Naive thymus-derived CD8-positive, alpha-beta T cell (primary cell): ENCODE measurements at regions not wholly inside any gene's neighbourhood (a gene's known extent, or its start where the extent isn't known, plus 50 kb on each side); places are given as distances from the start of the nearest gene placed in this dataset.

ENCODE experiments used
- ATAC-seq, 2 donors: fragments of 150-1000 bp; cut with Tn5 transposase in 1 of 2; sonication (Bioruptor Pico), chemical (Tn5 transposase) in 1 of 2; 1 replicate in 1 of 2; 2 replicates in 1 of 2; pipeline ENCODE4 v1.10.0; 2021; ENCODE audit warnings: mild to moderate bottlenecking in 2 of 2, moderate library complexity in 2 of 2
- POLR2A ChIA-PET: fragments of 350-600 bp; sonication (Branson Sonifier 250); formaldehyde crosslinking; loops from one replicate; lab custom pipeline; 2021; ENCODE audit warnings: antibody characterized with exemption; lab: Charles Lee
- DNase-seq, 10 donors: peaks; one replicate each; pipeline versions ENCODE4 v3.0.0 to v3.0.0-alpha.2; 2020 to 2022
- H3K27ac Mint-ChIP-seq, 10 donors: one replicate each; pipeline ENCODE4 v1.8.0; 2020 to 2022; ENCODE audit warnings: mild to moderate bottlenecking in 10 of 10, mixed read lengths in 10 of 10, moderate library complexity in 4 of 10, inconsistent platforms in 1 of 10
- H3K27me3 Mint-ChIP-seq, 5 donors: one replicate each; pipeline ENCODE4 v1.8.0; 2021 to 2022; ENCODE audit warnings: mixed read lengths in 5 of 5
- H3K36me3 Mint-ChIP-seq, 3 donors: one replicate each; pipeline ENCODE4 v1.8.0; 2020 to 2022; ENCODE audit warnings: mixed read lengths in 3 of 3, mild to moderate bottlenecking in 2 of 3, inconsistent platforms in 1 of 3
- H3K4me1 Mint-ChIP-seq, 4 donors: one replicate each; pipeline ENCODE4 v1.8.0; 2021 to 2022; ENCODE audit warnings: mixed read lengths in 4 of 4
- H3K4me3 Mint-ChIP-seq, 10 donors: one replicate each; pipeline ENCODE4 v1.8.0; 2020 to 2022; ENCODE audit warnings: mild to moderate bottlenecking in 10 of 10, mixed read lengths in 10 of 10, moderate library complexity in 6 of 10, inconsistent platforms in 1 of 10
- H3K9me3 Mint-ChIP-seq, 9 donors: one replicate each; pipeline ENCODE4 v1.8.0; 2020 to 2022; ENCODE audit warnings: mixed read lengths in 9 of 9, mild to moderate bottlenecking in 3 of 9, inconsistent platforms in 1 of 9, moderate library complexity in 1 of 9

DNA sequence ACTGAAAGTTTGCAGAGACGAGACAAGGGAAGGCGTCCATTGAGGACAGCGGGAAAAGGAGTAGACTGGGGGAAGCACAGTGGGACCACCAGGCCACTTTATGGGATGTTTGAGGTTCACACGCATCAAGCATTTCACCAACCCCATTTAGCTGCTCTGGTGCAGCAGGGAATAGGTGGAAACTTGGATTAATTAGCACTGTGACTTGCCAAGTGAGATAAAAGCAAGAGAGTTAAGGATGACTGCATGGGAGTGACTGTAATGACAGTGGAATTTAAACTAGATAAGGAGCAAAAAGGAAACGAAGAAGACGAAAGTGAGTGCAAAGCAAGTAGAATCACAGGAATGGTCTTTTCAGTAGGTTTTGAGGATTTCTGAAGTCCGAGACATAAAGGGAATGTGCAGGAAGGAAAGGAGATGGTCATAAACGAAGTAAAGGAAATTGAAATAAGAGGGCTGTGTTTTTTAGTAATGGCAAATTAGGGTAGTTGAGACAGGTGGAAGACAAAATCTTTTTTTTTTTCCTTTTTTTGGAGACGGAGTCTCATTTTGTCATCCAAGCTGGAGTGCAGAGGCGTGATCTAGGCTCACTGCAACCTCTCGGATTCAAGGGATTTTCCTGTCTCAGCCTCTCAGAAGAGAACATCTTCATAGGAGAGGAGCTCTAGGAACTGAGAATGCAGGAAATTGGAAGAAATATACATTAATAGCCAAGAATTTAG lies 119.0 kb upstream of the MAP9 start:
- no peak for DNase-seq
- no peaks in the 10 kb centered on the region for H3K4me1 Mint-ChIP-seq
- no peak overlapping the region for H3K27ac Mint-ChIP-seq
- H3K9me3 Mint-ChIP-seq: peaks cover 0 to 2% (median 0%) of the 10 kb centered on the region in 9 donors
- H3K4me3 Mint-ChIP-seq: no peak overlapping the region
- ATAC-seq: no peak
- POLR2A ChIA-PET: no interaction called here
- peaks cover 0 to 15% (median 5%) of the 10 kb centered on the region in 5 donors for H3K27me3 Mint-ChIP-seq
- H3K36me3 Mint-ChIP-seq: no peaks in the 10 kb centered on the region

DNA sequence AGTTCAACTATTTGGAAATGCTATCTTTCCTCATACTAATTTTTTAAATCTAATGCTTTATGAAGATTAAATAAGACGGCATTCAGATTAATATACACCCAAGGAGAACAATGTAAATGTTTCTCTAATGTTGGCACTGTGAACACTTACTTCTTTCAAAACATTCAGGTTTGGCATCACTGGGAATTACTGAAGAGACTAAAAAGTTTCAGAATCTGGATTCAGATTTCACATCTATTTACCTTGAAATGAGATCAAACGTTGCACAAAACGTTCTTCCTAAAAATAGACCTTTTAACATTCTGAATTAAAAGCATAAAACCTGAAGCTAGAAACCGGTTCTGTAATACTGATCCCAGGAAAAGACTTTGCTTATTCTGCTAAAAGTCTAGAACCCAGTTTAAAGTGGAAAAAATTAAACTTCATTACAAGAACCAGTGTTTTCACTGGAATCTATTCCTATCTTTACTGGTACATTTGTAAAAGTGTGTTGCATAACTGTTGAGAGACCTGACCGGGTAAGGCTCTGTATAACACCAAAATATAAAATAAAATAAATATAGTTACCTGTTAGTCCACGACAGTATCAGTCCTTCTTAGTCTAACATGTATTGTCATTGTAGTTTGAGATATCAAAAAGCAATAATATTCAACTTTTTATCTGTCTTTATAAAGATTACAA lies 117.4 kb upstream of the MAP9 start:
- no peak for ATAC-seq
- H3K36me3 Mint-ChIP-seq: no peaks in the 10 kb centered on the region
- POLR2A ChIA-PET: no interaction called here
- H3K27me3 Mint-ChIP-seq: peaks cover 0 to 15% (median 5%) of the 10 kb centered on the region in 5 donors
- H3K4me3 Mint-ChIP-seq: no peak overlapping the region
- H3K4me1 Mint-ChIP-seq: no peaks in the 10 kb centered on the region
- peaks cover 0 to 2% (median 0%) of the 10 kb centered on the region in 9 donors for H3K9me3 Mint-ChIP-seq
- DNase-seq: no peak
- no peak overlapping the region for H3K27ac Mint-ChIP-seq

DNA sequence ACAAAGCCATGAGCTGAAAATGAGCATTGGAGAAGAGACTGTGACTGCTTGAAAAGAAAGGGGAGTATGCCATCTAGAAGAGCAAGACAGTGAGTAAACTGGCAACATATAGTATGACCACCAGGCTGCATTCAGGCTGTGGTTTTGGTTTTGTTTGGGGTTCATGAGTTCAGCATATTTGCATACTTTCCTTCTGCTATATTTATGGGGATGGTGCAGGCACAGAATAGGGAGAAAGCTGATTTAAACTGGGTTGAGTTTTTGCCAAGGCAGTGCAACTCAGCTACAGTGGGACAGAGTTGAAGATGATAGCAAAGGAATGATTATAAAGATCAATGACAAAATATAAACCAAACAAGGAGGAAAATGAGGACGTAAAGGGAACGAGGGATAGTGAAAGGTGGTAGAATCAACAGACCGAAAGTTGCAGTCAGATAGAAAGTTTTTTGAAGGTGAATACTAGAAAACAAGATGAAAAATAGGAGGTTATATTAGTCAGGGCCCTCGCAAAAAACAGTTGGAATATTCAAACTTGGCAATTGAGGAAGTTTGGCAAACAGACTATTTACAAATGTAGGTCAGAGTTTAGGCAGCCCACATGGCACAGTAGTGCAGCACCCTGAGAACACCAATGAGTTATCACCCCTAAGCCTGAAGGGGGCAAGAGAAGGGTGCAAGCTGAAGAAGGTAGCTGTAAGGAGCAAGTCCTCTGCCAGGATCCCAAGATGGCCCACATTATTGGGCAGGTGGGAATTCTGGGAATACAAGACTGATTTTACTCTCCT lies 114.8 kb upstream of the MAP9 start:
- H3K9me3 Mint-ChIP-seq: peaks cover 0 to 2% (median 0%) of the 10 kb centered on the region in 9 donors
- H3K36me3 Mint-ChIP-seq: no peaks in the 10 kb centered on the region
- no peak overlapping the region for H3K27ac Mint-ChIP-seq
- H3K4me1 Mint-ChIP-seq: no peaks in the 10 kb centered on the region
- DNase-seq (no peak), ATAC-seq (no peak)
- peaks cover 0 to 15% (median 5%) of the 10 kb centered on the region in 5 donors for H3K27me3 Mint-ChIP-seq
- H3K4me3 Mint-ChIP-seq: no peak overlapping the region
- POLR2A ChIA-PET: no interaction called here

DNA sequence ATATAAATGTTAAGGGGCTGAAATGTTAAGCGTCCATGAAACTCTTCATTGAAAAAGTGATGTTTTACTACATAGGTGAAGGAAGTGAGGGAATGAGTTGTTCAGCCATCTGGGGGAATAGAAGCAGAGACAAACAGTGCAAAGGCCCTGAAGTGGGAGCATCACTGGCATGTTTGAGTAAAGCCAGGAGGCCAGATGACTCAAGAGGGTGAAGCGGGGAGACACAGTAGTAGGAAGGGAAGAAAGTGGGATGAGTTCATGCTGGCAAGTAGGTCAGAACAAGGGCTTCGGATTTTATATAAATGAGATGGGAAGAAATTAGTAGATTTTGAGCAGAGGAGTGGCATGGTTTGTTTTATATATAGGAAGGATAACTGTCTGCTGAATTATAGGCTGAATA lies 112.5 kb upstream of the MAP9 start:
- H3K27me3 Mint-ChIP-seq: peaks cover 0 to 8% (median 0%) of the 10 kb centered on the region in 5 donors
- POLR2A ChIA-PET: no interaction called here
- no peak for DNase-seq
- H3K4me1 Mint-ChIP-seq: no peaks in the 10 kb centered on the region
- no peak overlapping the region for H3K4me3 Mint-ChIP-seq
- H3K36me3 Mint-ChIP-seq: no peaks in the 10 kb centered on the region
- H3K9me3 Mint-ChIP-seq: no peaks in the 10 kb centered on the region
- H3K27ac Mint-ChIP-seq: no peak overlapping the region
- ATAC-seq: no peak

DNA sequence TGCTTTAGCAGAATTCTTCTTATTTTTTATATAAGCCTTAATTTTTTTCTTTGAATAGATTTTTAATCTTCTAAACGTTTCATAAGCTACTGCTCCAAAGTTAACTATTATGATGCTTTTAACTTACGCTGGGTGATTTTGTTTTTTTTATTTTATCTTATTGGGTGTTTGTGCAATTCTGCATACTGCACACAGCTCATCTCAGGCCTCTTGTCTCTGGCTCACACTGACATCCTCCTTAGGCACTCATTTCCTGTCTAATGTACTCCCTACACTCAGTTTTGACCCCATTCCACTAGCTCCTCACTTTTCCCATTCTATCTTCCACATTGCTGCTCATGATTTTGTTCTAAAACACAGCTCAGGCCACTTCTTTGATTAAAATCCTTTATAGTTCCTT lies 111.9 kb upstream of the MAP9 start:
- peaks cover 0 to 8% (median 2%) of the 10 kb centered on the region in 5 donors for H3K27me3 Mint-ChIP-seq
- DNase-seq (no peak), ATAC-seq (no peak)
- no peaks in the 10 kb centered on the region for H3K4me1 Mint-ChIP-seq
- POLR2A ChIA-PET: no interaction called here
- no peaks in the 10 kb centered on the region for H3K36me3 Mint-ChIP-seq
- H3K4me3 Mint-ChIP-seq: no peak overlapping the region
- H3K27ac Mint-ChIP-seq: no peak overlapping the region
- no peaks in the 10 kb centered on the region for H3K9me3 Mint-ChIP-seq

DNA sequence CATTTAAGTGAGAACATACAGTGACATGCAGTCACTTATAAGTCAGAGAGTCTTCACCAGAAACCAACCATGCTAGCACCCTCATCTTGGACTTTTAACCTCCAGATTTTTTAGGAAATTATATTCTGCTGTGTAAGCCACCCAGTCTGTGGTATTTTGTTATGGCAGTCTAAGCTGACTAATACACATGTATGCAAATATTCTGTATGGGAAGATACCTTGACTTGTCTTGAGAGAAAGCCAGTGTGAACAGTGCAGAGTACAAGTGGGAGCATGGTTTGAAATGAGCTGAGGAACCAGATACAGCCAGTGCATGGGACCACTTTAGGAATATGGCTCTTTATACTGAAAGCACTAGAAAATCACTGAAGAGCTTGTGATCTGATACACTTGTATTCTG lies 110.4 kb upstream of the MAP9 start:
- H3K4me3 Mint-ChIP-seq: no peak overlapping the region
- H3K9me3 Mint-ChIP-seq: no peaks in the 10 kb centered on the region
- no peaks in the 10 kb centered on the region for H3K36me3 Mint-ChIP-seq
- DNase-seq (no peak), ATAC-seq (no peak)
- peaks cover 0 to 8% (median 4%) of the 10 kb centered on the region in 5 donors for H3K27me3 Mint-ChIP-seq
- H3K27ac Mint-ChIP-seq: no peak overlapping the region
- no peaks in the 10 kb centered on the region for H3K4me1 Mint-ChIP-seq
- POLR2A ChIA-PET: no interaction called here

DNA sequence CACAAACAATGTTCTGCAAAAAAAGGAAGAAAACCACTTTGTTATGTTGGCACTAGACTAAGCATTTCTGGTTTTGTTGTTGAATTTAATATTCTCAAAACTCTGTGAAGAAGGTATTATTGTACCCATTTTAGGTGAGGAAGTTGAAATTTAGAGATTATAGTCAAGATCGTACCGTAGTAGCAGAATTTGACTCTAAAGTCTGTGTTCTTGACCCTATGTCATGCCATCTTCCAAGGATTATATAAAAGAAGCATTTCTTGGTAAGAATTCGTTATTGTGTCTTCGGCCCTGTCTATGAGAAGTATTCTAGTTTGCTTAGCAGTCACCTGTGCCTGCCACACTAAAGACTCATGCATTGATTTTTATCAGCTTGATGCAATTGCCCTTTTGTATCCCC lies 104.4 kb upstream of the MAP9 start:
- Mint-ChIP-seq H3K27ac (no peak overlapping the region), H3K9me3 (peaks cover 0 to 3% (median 0%) of the 10 kb centered on the region in 9 donors), H3K27me3 (peaks cover 0 to 4% (median 4%) of the 10 kb centered on the region in 5 donors), H3K4me1 (no peaks in the 10 kb centered on the region), H3K4me3 (no peak overlapping the region), H3K36me3 (no peaks in the 10 kb centered on the region)
- POLR2A ChIA-PET: interaction anchor here (0.6 kb wide), 1 partner anchor 895 kb away, joined by 3 read pairs; no protein-coding TSS in a partner anchor
- DNase-seq: no peak
- no peak for ATAC-seq

DNA sequence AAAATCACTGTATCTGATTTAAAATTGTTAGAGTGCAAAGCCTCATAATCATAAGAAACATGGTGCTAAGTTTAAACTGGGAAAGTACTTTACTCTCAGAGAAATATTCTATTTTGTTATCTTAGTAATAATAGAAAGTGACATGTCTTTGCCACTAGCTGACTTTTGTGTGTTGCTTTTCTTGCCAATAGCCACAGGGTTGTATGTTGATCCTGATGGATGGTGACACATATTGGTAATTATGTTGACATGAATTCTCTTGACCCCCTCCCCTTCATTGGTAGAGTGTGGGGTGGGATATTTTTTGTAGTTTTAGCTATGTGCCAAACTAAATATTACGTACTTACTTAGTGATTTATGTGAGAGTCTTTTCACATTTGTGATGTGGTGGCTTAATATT lies 103.1 kb upstream of the MAP9 start:
- Mint-ChIP-seq H3K27me3 (peaks cover 0 to 4% (median 3%) of the 10 kb centered on the region in 5 donors), H3K9me3 (peaks cover 0 to 3% (median 0%) of the 10 kb centered on the region in 9 donors), H3K36me3 (no peaks in the 10 kb centered on the region), H3K4me3 (no peak overlapping the region), H3K4me1 (no peaks in the 10 kb centered on the region), H3K27ac (no peak overlapping the region)
- no peak for DNase-seq
- no peak for ATAC-seq
- POLR2A ChIA-PET: no interaction called here

DNA sequence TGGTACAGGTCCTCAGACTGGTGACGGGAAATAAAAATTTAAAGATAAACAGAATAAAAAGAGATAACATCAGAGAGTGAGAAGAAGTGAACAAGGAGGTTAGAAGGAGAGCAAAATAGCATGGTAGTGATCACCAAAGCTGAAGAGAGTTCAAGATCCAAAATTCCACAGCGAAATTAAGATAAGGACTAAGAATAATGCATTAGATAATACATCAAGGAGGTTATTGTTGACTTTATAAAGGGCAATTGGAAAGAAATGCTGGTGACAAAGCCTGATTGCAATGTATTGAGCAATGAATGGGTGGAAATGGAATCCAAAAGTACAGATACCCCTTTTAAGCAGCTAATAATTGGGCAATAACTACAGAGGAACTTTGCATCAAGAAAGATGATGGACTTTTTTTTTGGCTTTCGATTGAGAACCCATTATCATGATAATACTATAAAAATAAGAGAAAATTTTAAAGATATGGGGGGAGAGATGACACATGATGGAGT lies 101.6 kb upstream of the MAP9 start:
- Mint-ChIP-seq H3K27ac (no peak overlapping the region), H3K36me3 (no peaks in the 10 kb centered on the region), H3K9me3 (peaks cover 0 to 3% (median 0%) of the 10 kb centered on the region in 9 donors), H3K27me3 (peaks cover 0 to 3% (median 0%) of the 10 kb centered on the region in 5 donors), H3K4me1 (no peaks in the 10 kb centered on the region), H3K4me3 (no peak overlapping the region)
- POLR2A ChIA-PET: no interaction called here
- ATAC-seq: no peak
- no peak for DNase-seq

DNA sequence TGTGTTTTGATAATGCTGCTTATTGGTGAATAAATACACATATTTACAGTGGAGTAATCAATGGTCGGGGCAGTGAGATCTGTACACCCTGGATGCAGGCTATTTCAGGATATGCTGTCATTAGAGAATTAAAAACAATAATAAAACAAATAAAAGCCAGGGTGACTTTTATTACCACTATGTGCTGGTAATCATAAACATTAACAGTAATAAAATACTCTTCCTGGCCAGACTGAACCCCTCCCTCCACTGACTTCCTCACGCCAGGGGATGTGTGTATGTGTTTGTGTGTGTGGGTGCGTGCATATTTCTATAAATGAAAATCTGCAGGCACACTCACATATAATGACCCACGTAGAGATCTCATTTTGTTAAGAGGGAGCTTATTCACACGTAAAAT lies 98.0 kb upstream of the MAP9 start:
- H3K36me3 Mint-ChIP-seq: no peaks in the 10 kb centered on the region
- H3K27ac Mint-ChIP-seq: no peak overlapping the region
- peaks cover 2 to 12% (median 3%) of the 10 kb centered on the region in 5 donors for H3K27me3 Mint-ChIP-seq
- no peaks in the 10 kb centered on the region for H3K4me1 Mint-ChIP-seq
- no peak overlapping the region for H3K4me3 Mint-ChIP-seq
- DNase-seq (no peak), ATAC-seq (no peak)
- POLR2A ChIA-PET: no interaction called here
- peaks cover 0 to 3% (median 0%) of the 10 kb centered on the region in 9 donors for H3K9me3 Mint-ChIP-seq

DNA sequence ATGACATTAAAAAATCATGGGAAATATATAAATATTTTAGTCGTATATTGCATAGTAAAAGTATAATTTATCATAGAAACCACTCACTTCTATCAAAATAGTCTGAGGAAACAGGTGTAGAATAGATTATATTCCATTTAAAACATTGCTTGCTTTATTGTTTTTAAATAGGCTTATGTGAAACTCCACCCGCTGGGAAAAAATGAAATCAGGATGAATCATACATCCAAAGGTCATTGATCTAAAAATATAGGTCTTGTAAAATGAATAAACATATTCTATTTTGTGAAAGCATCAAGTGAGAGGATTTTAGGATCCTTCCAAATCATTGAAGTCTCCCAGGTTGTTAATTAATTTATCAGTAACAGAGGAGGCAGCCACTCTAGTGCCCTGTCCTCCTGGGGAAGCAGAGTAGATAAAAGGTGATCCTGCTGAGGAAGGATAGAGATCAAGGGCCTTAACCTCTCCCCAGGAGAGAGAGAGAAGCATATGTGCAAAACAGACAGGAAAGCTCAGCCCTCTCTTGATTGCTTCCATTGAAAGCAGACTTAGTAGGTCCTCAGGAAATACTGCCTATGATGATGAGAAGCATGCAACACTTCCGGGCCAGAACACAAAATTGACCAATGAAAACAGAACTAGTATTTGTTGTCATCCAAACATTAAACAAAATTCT lies 96.8 kb upstream of the MAP9 start:
- no peak for ATAC-seq
- DNase-seq: no peak
- no peak overlapping the region for H3K4me3 Mint-ChIP-seq

DNA sequence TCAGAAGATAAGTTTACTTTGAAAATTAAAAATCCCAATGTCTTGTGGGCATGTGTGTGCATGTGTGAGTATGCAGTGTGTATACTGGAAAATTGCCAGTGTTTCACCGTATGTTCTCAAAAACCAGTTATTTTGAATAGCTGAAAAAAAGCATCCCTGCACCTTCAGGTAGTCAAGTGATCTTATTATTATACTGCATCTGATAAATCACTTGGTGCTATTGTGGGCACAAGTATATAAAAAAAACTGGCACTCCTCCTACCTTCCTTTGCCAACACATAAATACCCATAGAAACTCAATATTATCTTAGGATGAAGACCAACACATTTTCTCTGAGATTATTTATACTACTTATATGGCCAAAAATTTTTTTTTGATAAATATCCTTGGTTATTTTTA lies 91.5 kb upstream of the MAP9 start:
- H3K4me1 Mint-ChIP-seq: no peaks in the 10 kb centered on the region
- POLR2A ChIA-PET: no interaction called here
- no peak overlapping the region for H3K27ac Mint-ChIP-seq
- H3K27me3 Mint-ChIP-seq: peaks cover 2 to 9% (median 2%) of the 10 kb centered on the region in 5 donors
- no peaks in the 10 kb centered on the region for H3K9me3 Mint-ChIP-seq
- H3K36me3 Mint-ChIP-seq: no peaks in the 10 kb centered on the region
- H3K4me3 Mint-ChIP-seq: no peak overlapping the region
- DNase-seq: no peak
- ATAC-seq: no peak

More for the DNA sequence above, 96.8 kb upstream of the MAP9 start:
- Mint-ChIP-seq H3K9me3 (peaks cover 0 to 3% (median 0%) of the 10 kb centered on the region in 9 donors), H3K4me1 (no peaks in the 10 kb centered on the region), H3K27me3 (peaks cover 2 to 12% (median 3%) of the 10 kb centered on the region in 5 donors), H3K36me3 (no peaks in the 10 kb centered on the region), H3K27ac (no peak overlapping the region)
- POLR2A ChIA-PET: no interaction called here
